DOHH2 (cell line): ENCODE measurements at regions not wholly inside any gene's neighbourhood (a gene's known extent, or its start where the extent isn't known, plus 50 kb on each side); places are given as distances from the start of the nearest gene placed in this dataset.

Experiments used
- H3F3A ChIP-seq: fragments of 200-600 bp; sonication (generic), shearing (Covaris generic); 2 replicates; pipeline ENCODE4 v1.6.0; 2016; ENCODE audit warnings: antibody characterized with exemption, mild to moderate bottlenecking; ENCODE audit not compliant: control insufficient read depth, insufficient read depth
- H3K27ac ChIP-seq: fragments of 200-600 bp; sonication (generic); 2 replicates; pipeline ENCODE4 v1.5.1; 2014; ENCODE audit warnings: low read depth, mild to moderate bottlenecking, low read length, moderate library complexity
- H3K27me3 ChIP-seq: fragments of 200-600 bp; sonication (generic); 2 replicates; pipeline ENCODE4 v1.6.1; 2014; ENCODE audit warnings: mild to moderate bottlenecking, low read length, mixed read lengths; ENCODE audit not compliant: control insufficient read depth
- H3K36me3 ChIP-seq: fragments of 200-600 bp; sonication (generic); 2 replicates; pipeline ENCODE4 v1.6.1; 2014; ENCODE audit warnings: mild to moderate bottlenecking, low read length, moderate library complexity, mixed read lengths; ENCODE audit not compliant: control insufficient read depth
- H3K4me1 ChIP-seq: fragments of 200-600 bp; sonication (generic); 2 replicates; pipeline ENCODE4 v1.6.1; 2014; ENCODE audit warnings: mild to moderate bottlenecking, low read length, mixed read lengths; ENCODE audit not compliant: control insufficient read depth
- H3K4me2 ChIP-seq: fragments of 200-600 bp; sonication (generic); 2 replicates; pipeline ENCODE4 v1.6.0; 2014; ENCODE audit warnings: mild to moderate bottlenecking, low read length, moderate library complexity
- H3K4me3 ChIP-seq: fragments of 200-600 bp; sonication (generic); 2 replicates; pipeline ENCODE4 v1.5.1; 2014; ENCODE audit warnings: mild to moderate bottlenecking, low read length, mixed read lengths
- H3K79me2 ChIP-seq: fragments of 200-600 bp; sonication (generic); 2 replicates; pipeline ENCODE4 v1.6.1; 2014; ENCODE audit warnings: mild to moderate bottlenecking, low read length, mixed read lengths; ENCODE audit not compliant: control insufficient read depth
- H3K9me2 ChIP-seq: fragments of 200-600 bp; sonication (generic); replicated peaks from 2 replicates; pipeline ENCODE4 v1.6.1; 2014; ENCODE audit warnings: mild to moderate bottlenecking, low read length, mixed read lengths; ENCODE audit not compliant: control insufficient read depth
- H3K9me3 ChIP-seq: fragments of 200-600 bp; sonication (generic); 2 replicates; pipeline ENCODE4 v1.6.1; 2014; ENCODE audit warnings: antibody characterized with exemption, low read length, mixed read lengths; ENCODE audit not compliant: control insufficient read depth, insufficient read depth
- H4K20me1 ChIP-seq: fragments of 200-600 bp; sonication (generic); 2 replicates; pipeline ENCODE4 v1.6.0; 2014; ENCODE audit warnings: low read depth, mild to moderate bottlenecking, antibody characterized with exemption, low read length, moderate library complexity; ENCODE audit not compliant: control insufficient read depth, insufficient read depth
- EZH2phosphoT487 ChIP-seq: fragments of 200-600 bp; sonication (generic); IDR thresholded peaks from 2 replicates; pipeline ENCODE4 v1.6.1; 2017; ENCODE audit warnings: borderline replicate concordance, mild to moderate bottlenecking, antibody characterized with exemption, low read length, moderate library complexity, mixed read lengths
- TF ChIP-seq, protein P1 (sequence below): fragments of 200-600 bp; sonication (generic); IDR thresholded peaks from one replicate; pipeline ENCODE4 v1.5.1; 2014; ENCODE audit warnings: antibody characterized with exemption, mild to moderate bottlenecking, low read depth, low read length; ENCODE audit not compliant: poor library complexity, severe bottlenecking

- H3K27ac ChIP-seq: no peak overlapping the region
- no peaks in the 10 kb centered on the region for H3K36me3 ChIP-seq
- no peak overlapping the region for H3K4me2 ChIP-seq
- TF ChIP-seq EZH2phosphoT487: no peak
- TF ChIP-seq, protein P1, sequence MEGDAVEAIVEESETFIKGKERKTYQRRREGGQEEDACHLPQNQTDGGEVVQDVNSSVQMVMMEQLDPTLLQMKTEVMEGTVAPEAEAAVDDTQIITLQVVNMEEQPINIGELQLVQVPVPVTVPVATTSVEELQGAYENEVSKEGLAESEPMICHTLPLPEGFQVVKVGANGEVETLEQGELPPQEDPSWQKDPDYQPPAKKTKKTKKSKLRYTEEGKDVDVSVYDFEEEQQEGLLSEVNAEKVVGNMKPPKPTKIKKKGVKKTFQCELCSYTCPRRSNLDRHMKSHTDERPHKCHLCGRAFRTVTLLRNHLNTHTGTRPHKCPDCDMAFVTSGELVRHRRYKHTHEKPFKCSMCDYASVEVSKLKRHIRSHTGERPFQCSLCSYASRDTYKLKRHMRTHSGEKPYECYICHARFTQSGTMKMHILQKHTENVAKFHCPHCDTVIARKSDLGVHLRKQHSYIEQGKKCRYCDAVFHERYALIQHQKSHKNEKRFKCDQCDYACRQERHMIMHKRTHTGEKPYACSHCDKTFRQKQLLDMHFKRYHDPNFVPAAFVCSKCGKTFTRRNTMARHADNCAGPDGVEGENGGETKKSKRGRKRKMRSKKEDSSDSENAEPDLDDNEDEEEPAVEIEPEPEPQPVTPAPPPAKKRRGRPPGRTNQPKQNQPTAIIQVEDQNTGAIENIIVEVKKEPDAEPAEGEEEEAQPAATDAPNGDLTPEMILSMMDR: no peak
- no peaks in the 10 kb centered on the region for H3K4me1 ChIP-seq
- no peaks in the 10 kb centered on the region for H3K27me3 ChIP-seq
- no peak overlapping the region for H3K4me3 ChIP-seq
- H4K20me1 ChIP-seq: no peaks in the 10 kb centered on the region
- H3K9me3 ChIP-seq: no peaks in the 10 kb centered on the region
- no peaks in the 10 kb centered on the region for H3K79me2 ChIP-seq
- H3K9me2 ChIP-seq: no peaks in the 10 kb centered on the region
- H3F3A ChIP-seq: no peaks in the 10 kb centered on the region
These were observed 525.5 kb upstream of the AMELY start for GRCh38 chrY:7437086-7437485.

DNA sequence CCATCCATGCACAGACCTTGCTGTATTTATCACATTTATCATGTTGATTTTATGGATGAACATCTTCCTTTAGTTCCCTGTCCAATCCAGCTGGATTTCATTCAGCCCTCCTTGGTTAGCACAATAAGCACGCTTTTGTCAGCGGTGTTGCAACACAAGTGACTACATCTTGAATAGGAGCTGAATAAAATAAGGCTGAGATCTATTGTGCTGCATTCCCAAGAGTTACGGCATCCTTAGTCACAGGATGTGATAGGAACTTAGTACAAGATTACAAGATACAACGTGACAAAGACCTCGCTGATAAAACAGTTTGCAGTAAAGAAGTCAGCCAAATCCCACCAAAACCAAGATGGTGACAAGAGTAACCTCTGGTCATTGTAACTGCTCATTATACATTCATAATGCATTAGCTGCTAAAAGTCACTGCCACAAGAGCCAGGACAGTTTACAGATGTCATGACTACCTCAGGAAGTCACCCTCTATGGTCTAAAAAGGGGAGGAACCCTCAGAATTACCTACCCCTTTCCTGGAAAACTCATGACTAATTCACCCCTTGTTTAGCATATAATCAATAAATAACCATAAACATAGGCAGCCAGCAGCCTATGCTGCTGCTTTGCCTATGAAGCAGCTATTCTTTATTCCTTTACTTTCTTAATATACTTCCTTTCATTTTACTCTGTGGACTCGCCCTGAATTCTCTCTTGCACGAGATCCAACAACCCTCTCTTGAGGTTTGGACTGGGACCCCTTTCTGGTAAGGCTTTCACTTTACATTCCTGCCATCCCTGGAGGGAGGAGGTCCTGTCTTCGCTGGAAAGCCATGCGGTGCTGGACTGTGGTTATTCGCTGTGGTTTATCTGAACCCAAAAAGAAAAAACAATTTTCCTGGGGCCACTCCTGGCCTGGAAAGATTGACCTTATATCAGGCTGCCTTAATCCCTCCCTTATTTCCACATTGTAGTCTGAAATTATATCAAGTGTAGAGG, 522.6 kb upstream of the AMELY start:
- Histone ChIP-seq H3K27me3 (no peaks in the 10 kb centered on the region), H3K4me3 (no peak overlapping the region), H3K27ac (no peak overlapping the region), H3K9me3 (no peaks in the 10 kb centered on the region), H4K20me1 (no peaks in the 10 kb centered on the region), H3K9me2 (no peaks in the 10 kb centered on the region), H3K36me3 (no peaks in the 10 kb centered on the region), H3K4me1 (no peaks in the 10 kb centered on the region), H3K4me2 (no peak overlapping the region), H3F3A (no peaks in the 10 kb centered on the region), H3K79me2 (no peaks in the 10 kb centered on the region)
- TF ChIP-seq, protein P1: no peak
- no peak for TF ChIP-seq EZH2phosphoT487

GRCh38 chrY:7419165-7419564, 507.6 kb upstream of the AMELY start:
- H3K9me3 ChIP-seq: no peaks in the 10 kb centered on the region
- H3K9me2 ChIP-seq: no peaks in the 10 kb centered on the region
- H3K4me2 ChIP-seq: no peak overlapping the region
- no peaks in the 10 kb centered on the region for H3K79me2 ChIP-seq
- no peaks in the 10 kb centered on the region for H3K4me1 ChIP-seq
- no peaks in the 10 kb centered on the region for H3K36me3 ChIP-seq
- TF ChIP-seq, protein P1: no peak
- no peak for TF ChIP-seq EZH2phosphoT487
- H3K27me3 ChIP-seq: no peaks in the 10 kb centered on the region
- H3F3A ChIP-seq: no peaks in the 10 kb centered on the region
- no peak overlapping the region for H3K27ac ChIP-seq
- H4K20me1 ChIP-seq: no peaks in the 10 kb centered on the region
- H3K4me3 ChIP-seq: no peak overlapping the region
